A549 (cell line): ENCODE measurements at regions not wholly inside any gene's neighbourhood (a gene's known extent, or its start where the extent isn't known, plus 50 kb on each side); places are given as distances from the start of the nearest gene placed in this dataset.

ENCODE experiments used
- CTCF ChIP-seq: fragments of >200 bp; sonication (Bioruptor Twin); formaldehyde crosslinking; IDR thresholded peaks from 3 replicates; pipeline ENCODE4 v1.5.1; 2016
- ELK1 ChIP-seq: fragments of 150-350 bp; IDR thresholded peaks from 2 replicates; pipeline ENCODE4 v1.6.1; 2014; ENCODE audit warnings: low read depth, mild to moderate bottlenecking, low read length
- MAX ChIP-seq: IDR thresholded peaks from 2 replicates; pipeline ENCODE4 v1.6.1; 2012
- POLR2A ChIP-seq: IDR thresholded peaks from 2 replicates; pipeline ENCODE4 v1.6.1; 2012; ENCODE audit warnings: mild to moderate bottlenecking, low read length
- RNF2 ChIP-seq: fragments of 200-600 bp; sonication (generic); IDR thresholded peaks from 2 replicates; pipeline ENCODE4 v1.6.1; 2016; ENCODE audit warnings: low read depth, mild to moderate bottlenecking, antibody characterized with exemption, moderate library complexity, borderline replicate concordance

- TF ChIP-seq RNF2 (no peak), MAX (no peak), CTCF (no peak), POLR2A (no peak), ELK1 (no peak)
Measured at GRCh38 chr6:168165891-168166290, 86.9 kb upstream of the FRMD1 start.
